ENCODE measurements at regions not wholly inside any gene's neighbourhood (a gene's known extent, or its start where the extent isn't known, plus 50 kb on each side); places are given as distances from the start of the nearest gene placed in this dataset.
A peak's percentile ranks its signal among the peaks of the same experiment; 100 is the strongest.

DNA sequence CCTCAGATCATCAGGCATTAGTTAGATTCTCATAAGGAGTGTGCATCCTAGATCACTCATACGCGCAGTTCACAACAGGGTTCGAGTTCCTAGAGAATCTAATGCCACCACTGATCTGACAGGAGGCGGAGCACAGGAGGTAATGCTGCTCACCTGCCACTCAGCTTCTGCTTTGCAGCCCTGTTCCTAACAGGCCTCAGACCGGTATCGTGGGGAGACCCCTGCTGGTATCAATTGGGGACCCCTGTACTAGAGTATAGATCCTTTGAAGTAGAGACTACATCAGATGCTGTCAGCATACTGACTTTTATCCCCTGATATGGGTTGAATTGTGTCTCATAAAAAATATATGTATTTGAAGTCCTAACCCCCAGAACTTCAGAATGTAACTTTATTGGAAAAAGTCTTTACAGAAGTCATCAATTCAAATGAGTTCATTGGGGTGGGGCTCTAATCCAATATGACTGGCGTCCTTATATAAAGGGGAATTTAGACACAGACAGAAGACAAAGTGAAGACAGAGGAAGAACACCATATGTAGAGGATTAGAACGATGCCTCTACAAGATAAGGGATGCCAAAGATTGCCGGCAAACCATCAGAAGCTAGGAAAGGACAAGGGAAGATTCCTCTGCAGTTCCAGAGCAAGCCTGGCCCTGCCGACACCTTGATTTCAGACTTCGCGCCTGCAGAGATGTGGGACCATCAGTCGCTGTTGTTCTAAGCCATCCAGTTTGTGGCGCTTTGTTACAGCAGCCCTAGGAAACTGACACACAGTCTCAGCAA lies 104.4 kb upstream of the BTBD3 start:
- no peak for DNase-seq

DNA sequence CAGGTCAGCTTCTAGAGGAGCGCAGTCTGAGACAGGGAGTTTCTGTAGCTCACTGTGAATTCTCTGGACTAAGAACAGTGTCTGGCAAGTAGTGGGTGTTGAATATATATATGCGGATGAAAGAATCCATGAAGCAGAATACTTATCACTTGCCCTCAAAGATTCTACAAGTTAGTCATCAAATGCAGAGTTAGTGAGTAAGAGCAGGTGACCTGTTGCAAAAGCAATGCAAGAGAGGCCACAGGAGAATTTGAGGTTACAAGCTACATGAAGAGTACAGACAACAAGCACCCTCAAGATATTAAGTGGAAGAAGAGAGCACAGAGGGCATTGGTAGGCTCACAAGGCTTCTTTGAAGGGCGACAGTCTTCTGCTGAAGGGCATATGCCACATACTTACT lies 103.4 kb upstream of the BTBD3 start:
- no peak for DNase-seq

DNA sequence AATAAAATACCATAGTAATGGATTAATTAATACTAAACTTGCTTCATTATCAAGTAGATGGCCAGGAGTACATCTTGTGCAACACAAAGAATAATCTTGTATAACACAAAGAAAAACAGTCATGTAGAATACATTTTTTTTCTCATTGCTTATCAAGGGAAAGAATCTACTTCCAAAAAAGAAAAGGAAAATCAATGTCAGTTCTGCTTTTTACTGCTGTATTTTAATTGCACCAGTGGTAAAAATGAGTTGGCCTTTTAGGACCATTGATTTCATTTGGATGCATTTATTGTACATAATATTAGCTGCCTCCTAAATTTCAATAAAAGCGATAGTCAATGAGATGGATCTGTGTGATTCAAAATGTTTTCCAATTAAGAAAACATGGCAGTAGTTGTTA lies 96.9 kb upstream of the BTBD3 start:
- DNase-seq, result no peak

DNA sequence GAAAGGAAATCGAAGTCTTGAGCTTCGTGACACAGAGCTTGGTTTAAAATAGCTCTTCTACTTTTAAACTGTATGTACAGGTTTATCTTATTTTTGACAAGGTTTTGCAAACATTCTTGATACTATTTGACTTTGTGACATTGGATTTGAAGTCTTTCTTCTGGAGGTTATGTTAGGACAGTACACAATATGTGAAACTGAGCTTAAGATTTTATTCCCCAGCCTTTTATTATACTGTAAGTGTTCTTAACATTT lies 95.2 kb upstream of the BTBD3 start:
- no peak for DNase-seq

DNA sequence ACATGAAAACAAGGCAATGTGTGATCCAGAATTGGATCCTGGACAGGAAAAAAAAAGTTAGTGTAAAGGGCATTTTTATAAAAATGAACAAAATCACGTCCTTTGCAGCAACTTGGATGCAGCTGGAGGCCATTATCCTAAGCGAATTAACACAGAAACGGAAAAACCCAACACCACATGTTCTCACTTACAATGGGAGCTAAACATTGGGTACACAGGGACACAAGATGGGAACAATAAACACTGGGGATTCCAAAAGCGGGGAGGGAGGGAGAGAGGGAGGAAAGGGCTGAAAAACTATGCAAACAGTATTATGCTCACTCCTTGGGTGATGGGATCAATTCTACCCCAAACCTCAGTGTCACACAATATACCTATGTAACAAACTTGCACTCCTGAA lies 91.4 kb upstream of the BTBD3 start:
- DNase-seq, result peak; percentile 59

DNA sequence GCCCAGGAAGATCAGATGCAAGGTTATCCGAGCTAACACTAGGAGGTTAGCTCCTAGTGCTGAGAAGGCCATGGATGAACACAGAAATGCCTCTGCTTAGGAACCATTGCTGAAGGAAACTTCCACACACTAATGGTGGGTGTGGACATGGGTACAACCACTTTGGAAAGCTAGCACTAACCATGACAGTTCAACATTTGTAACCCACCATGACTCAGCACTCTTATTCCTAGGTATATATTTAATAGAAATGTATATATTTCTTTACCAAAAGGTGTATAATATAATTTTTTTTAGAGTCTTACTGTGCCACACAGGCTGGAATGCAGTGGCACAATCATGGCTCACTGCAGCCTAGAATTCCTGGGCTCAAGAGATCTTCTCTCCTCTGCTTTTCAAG lies 85.3 kb upstream of the BTBD3 start:
- no peak for DNase-seq

DNA sequence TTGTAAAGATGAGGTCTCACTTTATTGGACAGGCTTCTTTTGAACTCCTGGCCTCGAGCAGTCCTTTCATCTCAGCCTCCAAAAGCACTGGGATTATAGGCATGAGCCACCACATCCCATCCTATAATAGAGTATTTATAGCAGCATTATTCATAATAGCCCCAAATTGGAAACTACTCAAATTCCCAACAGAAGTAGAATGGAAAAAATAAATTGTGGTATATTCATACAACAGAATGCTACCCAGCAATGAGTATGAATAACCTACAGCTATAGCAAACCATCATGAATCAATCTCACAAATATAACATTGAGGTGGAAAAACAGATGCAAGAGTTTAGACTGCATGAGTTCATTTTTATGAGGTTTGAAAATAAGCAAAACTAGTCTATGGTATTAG lies 84.8 kb upstream of the BTBD3 start:
- DNase-seq, result no peak

DNA sequence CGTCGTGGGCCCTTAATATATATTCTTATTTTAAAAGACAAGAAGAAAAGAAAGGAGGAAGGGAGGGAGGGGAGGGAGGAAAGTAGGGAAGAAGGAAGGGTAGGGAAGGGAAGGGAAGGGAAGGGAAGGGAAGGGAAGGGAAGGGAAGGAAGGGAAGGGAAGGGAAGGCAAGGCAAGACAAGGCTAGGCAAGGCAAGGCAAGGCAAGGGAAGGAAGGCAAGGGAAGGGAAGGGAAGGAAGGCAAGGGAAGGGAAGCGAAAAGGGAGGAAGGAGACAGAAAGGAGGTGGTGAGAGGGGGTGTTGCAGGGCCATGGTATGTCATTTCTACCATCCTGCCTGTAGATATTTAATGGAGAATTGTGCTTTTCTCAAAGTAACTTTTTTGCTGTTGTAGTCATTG lies 83.9 kb upstream of the BTBD3 start:
- no peak for DNase-seq

DNA sequence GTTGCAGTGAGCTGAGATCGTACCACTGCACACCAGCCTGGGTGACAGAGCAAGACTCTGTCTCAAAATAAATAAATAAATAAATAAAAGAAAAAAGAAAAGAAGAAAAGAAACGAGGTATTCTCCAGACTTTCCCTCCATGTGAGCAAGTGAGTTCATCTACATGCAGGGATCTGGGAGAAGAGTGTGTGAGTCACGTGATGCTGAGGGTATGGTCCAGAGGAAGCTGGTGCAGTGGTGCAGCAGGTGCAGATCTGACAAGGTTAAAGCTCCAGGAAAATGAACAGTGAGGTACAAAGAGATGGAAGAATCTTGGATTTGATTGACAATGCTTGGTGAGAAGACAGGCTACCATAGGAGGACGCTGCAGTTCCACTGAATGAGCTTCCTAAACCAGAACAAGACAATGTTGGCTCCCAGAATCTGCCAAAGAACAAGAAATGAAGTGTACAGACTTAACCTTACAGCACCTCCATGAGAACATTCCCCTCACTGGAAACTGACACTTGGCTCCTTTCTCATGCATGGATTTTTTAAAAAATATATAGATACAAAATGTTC lies 79.5 kb upstream of the BTBD3 start:
- DNase-seq, result no peak

DNA sequence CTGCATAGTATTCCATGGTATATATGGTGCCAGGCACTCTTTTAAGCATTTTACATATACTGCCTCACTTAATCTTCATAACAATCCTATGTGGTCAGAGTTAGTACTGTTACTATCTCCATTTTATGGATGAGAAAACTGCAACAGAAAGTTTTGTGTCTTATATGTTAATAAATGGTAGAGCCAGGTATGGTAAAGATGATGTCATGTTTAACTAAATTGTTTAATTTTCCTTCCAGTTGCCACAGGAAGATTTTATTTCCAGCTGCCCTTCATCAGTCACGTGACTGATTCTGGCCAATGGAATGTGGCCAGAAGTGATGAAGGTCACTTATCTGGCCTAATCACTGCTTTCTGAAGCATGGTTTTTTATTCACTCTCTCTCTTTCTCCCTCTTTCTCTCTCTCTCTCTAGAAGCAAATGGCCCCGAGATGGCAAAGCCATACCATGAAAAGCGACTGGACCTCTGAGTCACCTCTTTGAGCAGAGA lies 75.7 kb upstream of the BTBD3 start:
- no peak for DNase-seq

DNA sequence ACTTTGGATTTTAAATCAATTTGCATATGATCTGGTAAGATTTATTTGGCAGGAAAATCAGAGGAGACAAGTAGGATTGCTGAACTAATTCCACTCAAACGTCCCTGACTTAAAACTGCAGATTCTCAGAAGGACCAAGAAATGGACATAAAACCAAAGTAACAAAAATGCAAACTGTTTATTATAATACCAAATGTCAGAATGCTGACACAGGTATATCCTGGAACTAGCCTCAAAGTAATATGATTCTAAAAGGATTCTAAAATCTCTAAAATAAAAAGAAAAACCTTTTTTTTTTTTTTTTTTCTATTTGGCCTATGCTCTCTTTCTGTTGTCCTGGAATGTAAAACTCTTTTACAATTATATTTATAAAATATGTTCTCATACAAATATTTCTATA lies 74.4 kb upstream of the BTBD3 start:
- no peak for DNase-seq

DNA sequence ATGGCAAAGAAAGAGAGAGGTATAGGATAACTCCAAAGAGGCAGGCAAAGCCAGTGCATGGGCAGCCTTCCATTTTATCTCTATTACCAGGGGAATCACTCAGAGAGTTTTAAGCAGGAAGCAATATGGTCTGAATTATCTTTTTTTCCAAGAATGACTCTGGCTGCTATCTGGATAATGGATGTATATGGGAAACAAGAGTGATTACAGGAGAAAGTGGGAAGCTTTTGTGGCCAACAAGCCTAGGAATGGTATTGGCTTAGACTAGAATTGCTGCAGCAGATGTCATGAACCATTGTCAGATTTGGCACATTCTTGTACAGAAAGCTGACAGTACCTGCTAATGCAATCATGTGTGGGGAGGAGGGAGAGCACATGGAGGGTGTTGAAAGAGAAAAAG lies 73.0 kb upstream of the BTBD3 start:
- peak; percentile 15 for DNase-seq

DNA sequence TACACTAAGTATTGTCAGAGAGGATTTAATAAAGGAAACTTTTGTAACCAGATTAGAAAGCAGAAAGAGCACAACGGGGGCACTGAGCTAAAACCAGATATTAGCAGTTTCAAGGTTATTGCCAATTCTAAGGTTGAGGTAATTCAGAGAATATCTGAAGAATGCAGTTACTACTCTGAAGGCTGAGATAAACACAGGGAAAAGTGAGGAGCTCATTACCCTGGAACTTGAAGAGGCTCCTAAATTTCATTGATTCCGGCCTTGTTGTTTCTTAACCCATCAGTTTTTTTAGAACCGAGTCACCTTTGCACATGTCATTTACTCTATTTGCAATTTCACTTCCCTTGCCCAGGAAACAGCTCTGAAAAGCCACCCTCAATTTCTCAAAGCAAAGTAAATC lies 72.4 kb upstream of the BTBD3 start:
- DNase-seq, result no peak

DNA sequence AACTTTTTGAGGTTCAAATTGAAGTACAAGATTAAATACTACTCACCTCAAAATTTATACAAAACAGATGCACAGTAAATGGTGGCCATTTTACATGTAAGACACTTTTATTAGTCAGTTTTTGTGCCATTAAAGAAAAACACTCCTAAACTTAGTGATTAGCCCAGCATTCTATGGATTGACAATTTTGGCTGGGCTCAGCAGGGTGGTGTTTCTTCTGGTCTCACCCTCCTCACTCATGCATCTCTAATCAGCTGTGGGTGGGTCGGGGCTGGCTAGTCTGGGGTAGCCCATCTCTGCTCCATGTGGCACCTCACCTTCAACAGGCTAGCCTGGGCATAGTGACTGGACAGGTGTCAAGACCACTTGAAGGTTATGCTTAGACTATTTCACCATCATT lies 71.6 kb upstream of the BTBD3 start:
- DNase-seq, result no peak

DNA sequence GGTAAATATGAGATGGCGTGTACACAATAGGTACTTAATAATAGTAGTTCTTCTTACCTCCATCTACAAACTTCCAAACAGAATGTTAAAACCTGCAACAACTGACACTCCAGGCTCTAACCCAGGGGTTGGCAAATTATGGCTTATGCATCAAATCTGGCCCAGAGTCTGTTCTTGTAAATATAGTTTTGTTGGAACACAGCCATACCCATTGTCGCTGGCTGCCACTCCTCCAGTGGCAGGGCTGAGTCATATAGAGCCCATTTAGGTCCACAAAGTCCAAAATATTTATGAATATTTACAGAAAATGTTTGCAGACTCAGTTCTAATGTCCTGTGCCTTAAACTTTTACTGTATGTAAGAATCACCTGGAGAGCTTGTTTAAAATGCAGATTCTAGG lies 69.9 kb upstream of the BTBD3 start:
- no peak for DNase-seq

DNA sequence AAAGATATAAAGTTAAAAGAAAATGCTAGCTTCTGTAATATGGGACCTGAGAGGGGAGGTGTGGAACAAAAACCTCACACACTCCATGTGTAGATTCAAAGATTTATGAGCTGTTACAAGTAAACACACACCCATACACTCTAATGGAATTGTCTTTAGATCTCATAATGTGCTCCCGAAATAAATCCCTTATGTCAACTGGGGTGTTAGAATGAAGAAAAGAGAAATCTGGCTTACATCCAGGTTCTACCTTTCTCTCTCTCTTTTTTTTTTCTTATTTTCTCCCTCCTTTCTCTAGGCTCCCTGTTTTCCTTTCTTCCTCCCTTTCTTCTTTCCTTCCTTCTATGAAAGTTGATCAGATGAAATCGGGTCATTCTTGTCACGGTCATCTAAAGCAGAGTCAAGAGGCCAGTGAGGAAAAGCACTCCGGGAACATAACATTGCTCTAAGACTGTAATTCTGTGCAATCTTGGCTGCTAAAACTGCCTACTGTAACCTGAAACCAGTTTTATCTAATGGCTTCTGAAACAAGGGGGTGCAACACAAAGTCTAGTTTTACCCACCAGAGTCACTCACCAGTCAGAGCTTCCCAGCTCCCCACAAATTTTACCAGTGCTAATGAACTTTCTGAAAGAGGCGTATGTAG lies 68.3 kb upstream of the BTBD3 start:
- no peak for DNase-seq

DNA sequence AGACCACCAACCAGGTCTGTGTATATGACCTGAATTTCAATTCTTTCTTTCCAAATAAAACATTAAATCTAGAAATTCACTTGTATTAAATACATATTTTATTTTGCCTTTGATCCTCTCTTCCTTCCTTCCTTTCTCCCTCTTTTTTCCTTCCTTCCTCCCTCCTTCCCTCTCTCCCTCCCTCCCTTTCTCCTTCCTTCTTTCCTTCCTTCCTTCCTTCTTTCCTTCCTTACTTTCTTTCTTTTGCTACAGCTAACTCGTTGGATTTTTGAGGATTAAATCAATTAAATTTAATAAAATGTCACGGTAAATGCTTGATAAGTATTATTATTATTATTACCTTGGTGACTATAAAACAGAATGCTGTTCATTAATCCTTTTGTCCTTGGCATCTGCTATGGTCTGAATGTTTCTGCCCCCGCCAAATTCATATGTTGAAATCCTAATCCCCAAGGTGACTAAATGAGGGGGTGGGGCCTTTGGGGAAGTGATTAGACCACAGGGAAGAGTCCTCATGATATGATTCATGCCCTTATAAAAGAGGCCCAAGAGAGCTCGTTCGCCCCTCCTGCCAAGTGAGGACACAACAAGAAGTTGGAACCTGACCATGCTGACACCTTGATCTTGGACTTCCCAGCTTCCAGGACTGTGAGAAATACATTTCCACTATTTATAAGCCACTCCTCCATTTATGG lies 67.6 kb upstream of the BTBD3 start:
- DNase-seq, result no peak

DNA sequence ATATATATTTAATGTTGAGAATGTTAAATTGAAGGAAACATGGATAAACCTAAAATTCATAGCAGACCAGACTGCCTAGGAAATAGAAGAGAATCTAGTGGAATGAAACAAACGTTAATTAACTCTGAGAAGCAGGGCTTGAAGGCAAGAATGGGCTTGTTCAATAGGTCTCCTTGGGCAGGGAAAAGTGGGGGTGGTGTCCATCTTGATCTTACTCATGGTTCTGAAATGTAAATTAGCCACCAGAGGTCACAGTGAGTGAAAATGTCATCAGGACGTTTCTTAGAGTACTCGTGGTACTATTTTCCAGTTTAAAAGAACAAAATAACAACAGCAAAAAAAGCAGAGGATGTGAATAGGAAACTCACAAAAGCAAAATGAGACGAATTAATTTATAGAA lies 66.8 kb upstream of the BTBD3 start:
- no peak for DNase-seq

DNA sequence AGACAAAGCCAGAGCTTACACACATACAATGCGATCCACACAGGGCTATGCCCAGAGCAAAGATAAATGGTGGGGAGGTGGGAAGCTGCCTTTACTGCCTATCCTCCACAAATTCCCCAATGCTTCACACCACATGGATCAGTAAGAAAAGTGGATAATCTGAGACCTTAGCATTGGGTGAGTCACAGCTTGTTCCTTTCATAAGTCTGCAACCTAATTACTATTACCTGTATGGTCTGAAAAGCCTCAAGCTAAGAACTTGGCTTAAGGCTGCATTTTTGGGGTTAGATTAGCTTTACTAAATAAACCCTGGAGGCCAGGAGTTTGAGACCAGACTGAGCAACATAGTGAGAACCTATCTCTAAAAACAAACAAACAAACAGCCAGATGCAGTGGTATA lies 66.0 kb upstream of the BTBD3 start:
- no peak for DNase-seq

DNA sequence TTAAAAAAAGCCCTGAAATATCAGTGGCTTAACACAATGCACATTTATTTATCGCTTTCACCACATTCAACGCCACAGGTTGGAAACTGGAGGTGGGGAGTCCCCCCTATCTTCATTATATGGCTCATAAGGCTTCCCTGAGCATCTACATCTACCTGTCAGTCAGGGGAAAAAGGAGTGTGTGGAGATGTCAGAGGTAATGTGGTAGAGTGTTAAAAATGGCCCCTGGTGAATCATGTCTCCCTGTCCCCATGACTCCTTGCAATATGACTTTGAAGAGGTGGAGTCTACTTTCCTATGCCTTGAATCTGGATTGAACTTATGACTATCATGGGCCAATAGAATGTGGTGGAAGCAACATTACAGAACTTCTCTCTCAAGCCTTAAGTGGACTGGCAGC lies 65.5 kb upstream of the BTBD3 start:
- no peak for DNase-seq

DNA sequence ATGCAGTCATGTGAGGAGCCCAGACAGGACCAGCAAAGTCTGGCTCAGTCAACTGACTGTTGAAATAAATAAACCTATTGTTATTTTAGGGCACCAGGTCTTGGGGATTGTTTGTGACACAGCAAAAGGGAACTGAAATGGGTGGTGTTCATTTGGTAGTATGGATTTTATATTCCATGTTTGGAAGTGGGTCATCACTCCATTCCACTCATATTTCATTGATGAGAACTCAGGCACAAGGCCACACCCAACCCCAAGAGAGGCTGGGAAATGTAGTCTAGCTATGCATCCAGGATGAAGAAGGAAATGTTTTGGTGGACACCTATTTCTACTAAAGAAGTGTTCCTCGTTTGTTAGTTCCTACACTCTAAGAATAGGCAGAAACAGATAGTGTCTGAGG lies 64.9 kb upstream of the BTBD3 start:
- no peak for DNase-seq

DNA sequence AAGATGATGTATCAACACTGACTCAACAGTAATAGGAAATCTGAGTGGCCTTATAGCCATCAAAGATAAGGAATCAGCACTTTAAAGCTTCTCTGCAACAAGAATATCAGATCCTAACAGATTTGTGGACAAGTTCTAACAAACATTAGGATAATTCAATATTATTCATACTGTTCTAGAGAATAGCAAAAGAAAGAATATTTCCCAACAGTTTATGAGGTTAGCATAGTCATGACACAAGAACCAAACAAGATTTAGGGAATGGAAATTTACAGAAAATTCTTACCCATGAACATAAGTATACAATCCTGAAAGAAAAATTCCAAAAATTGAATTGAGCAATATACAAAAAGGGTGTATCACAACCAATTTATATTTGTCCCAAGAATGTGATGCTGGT lies 64.3 kb upstream of the BTBD3 start:
- DNase-seq, result no peak

DNA sequence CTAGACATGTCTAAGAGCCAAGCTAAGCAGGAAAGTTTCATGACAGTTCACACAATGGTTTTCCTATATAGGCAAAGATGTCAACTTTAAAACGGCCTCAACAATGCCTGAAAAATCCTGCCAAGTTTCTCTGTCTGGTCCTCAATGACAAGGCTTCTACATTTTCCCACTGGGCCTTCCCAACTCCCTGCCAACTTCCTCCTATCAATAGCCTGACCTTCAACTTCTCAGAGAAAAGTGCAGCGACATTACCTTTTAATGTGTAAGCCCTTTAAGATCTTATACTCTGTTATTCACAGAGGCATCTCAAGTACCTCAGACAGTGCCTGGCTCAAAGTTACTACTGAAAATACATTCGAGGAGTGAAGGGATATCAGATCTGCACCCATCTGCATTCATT lies 56.2 kb upstream of the BTBD3 start:
- no peak for DNase-seq

DNA sequence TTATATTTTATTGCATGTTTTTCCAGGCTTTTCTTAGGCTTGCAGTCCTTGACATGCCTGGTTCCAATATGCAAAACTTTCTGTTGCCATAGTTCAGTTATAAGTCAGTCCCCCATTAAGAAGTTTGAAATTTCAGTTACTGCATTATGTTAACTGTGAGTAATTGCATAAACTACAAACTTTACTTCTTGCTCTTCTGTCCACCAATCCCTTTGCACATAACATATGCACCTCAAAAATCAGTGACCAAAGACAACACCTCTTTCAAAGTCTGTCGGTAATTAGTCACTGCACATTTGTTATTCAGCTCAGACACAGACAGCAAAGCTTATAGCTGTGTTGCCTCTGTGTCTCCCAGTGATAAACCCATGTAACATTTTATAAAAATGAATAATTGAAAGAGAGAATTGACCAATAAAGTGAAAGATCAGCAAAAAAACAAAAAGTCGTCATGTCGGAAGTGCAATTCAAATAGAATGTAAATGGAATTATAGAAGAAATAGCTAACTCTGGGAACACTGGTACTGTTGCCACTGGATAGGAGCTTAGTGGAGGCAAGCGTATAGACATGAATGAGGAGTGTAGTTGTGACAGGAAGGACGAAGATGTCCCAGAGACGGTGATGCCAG lies 50.3 kb upstream of the BTBD3 start:
- no peak for DNase-seq

All from eye (tissue), 1 donor.